GM23338 (cell line): ENCODE measurements at regions not wholly inside any gene's neighbourhood (a gene's known extent, or its start where the extent isn't known, plus 50 kb on each side); places are given as distances from the start of the nearest gene placed in this dataset.

Experiments used
- CTCF ChIP-seq, 2 experiments: fragments of 200-600 bp in 1 of 2; sonication (generic) in 1 of 2; conservative IDR thresholded peaks; 2 replicates each; pipeline versions ENCODE4 v1.5.1 to v1.6.1; 2016 to 2017; ENCODE audit warnings: antibody characterized with exemption in 2 of 2, low read depth in 2 of 2, mild to moderate bottlenecking in 2 of 2, moderate library complexity in 1 of 2
- EZH2 ChIP-seq: fragments of 200-600 bp; sonication (generic); IDR thresholded peaks from one replicate; pipeline ENCODE4 v1.8.0; 2017; ENCODE audit warnings: antibody characterized with exemption, mild to moderate bottlenecking, low read depth; ENCODE audit not compliant: unreplicated experiment
- EZH2phosphoT487 ChIP-seq: fragments of 200-600 bp; sonication (generic); IDR thresholded peaks from one replicate; pipeline ENCODE4 v1.8.1; 2018; ENCODE audit warnings: antibody characterized with exemption; ENCODE audit not compliant: unreplicated experiment
- POLR2AphosphoS5 ChIP-seq: IDR thresholded peaks from 2 replicates; pipeline ENCODE4 v1.6.1; 2016; ENCODE audit warnings: antibody characterized with exemption, low read depth
- REST ChIP-seq: IDR thresholded peaks from one replicate; pipeline ENCODE4 v1.6.1; 2018; ENCODE audit warnings: antibody characterized with exemption; ENCODE audit not compliant: unreplicated experiment
- ZNF114 ChIP-seq: fragments of 250-450 bp; sonication (Bioruptor Pico); IDR thresholded peaks from 2 replicates; pipeline ENCODE4 v1.5.0; 2020; ENCODE audit warnings: mild to moderate bottlenecking, moderate library complexity

GRCh38 chr10:33542752-33543505 lies 208.5 kb upstream of the NRP1 start:
- no peak for TF ChIP-seq CTCF (conservative IDR thresholded peaks at IDR 0.05; ENCODE audit: low read depth in 2 of 2)
- no peak for TF ChIP-seq EZH2
- no peak for TF ChIP-seq POLR2AphosphoS5
- no peak for TF ChIP-seq REST
- no peak for TF ChIP-seq EZH2phosphoT487
- TF ChIP-seq ZNF114 (CRISPR knock-in tag) = no peak
